PC-3 (cell line): ENCODE measurements at regions not wholly inside any gene's neighbourhood (a gene's known extent, or its start where the extent isn't known, plus 50 kb on each side); places are given as distances from the start of the nearest gene placed in this dataset.

ENCODE experiments used
- ATAC-seq: fragments of 200-7000 bp; cut with Tn5 transposase; 2 replicates; pipeline ENCODE4 v1.9.1; 2020; ENCODE audit warnings: mild to moderate bottlenecking, moderate library complexity
- BruUV-seq: library from RNA; stranded (reverse); fragments of 400-500 nt; replicated peaks from 2 replicates; lab custom pipeline; 2021; lab: Mats Ljungman, UMichigan
- CTCF ChIA-PET: fragments of 300-600 bp; sonication (Branson Sonifier 250); formaldehyde crosslinking; loops from one replicate; lab custom pipeline; 2022; ENCODE audit warnings: antibody characterized with exemption; lab: Charles Lee
- POLR2A ChIA-PET: fragments of 300-600 bp; sonication (Branson Sonifier 250); formaldehyde crosslinking; loops from one replicate; lab custom pipeline; 2022; ENCODE audit warnings: antibody characterized with exemption; ENCODE audit not compliant: unreplicated experiment; lab: Charles Lee
- DNase-seq: peaks from one replicate; pipeline ENCODE4 v3.0.0-alpha.2; 2015
- H2AFZ ChIP-seq: fragments of 300-600 bp; sonication (generic); 2 replicates; pipeline ENCODE4 v1.6.0; 2016; ENCODE audit warnings: antibody characterized with exemption, low read length
- H3F3A ChIP-seq: fragments of 300-600 bp; sonication (generic); one replicate; pipeline ENCODE4 v1.6.0; 2017; ENCODE audit warnings: antibody characterized with exemption, low read length, control low read depth, mild to moderate bottlenecking; ENCODE audit not compliant: unreplicated experiment
- H3K27ac ChIP-seq: fragments of 300-600 bp; sonication (generic); 2 replicates; pipeline ENCODE4 v1.5.1; 2016; ENCODE audit warnings: mild to moderate bottlenecking, low read length
- H3K27me3 ChIP-seq: fragments of 300-600 bp; sonication (generic); 2 replicates; pipeline ENCODE4 v1.6.1; 2016; ENCODE audit warnings: low read length, mixed read lengths
- H3K36me3 ChIP-seq: fragments of 300-600 bp; sonication (generic); 2 replicates; pipeline ENCODE4 v1.6.1; 2016; ENCODE audit warnings: low read depth, mixed run types, low read length, mixed read lengths
- H3K4me1 ChIP-seq: fragments of 300-600 bp; sonication (generic); 2 replicates; pipeline ENCODE4 v1.5.1; 2016; ENCODE audit warnings: low read length; ENCODE audit not compliant: insufficient read depth
- H3K4me2 ChIP-seq: fragments of 300-600 bp; sonication (generic); 2 replicates; pipeline ENCODE4 v1.6.0; 2016; ENCODE audit warnings: low read length
- H3K4me3 ChIP-seq: fragments of 300-600 bp; sonication (generic); 2 replicates; pipeline ENCODE4 v1.5.1; 2016; ENCODE audit warnings: mild to moderate bottlenecking, low read length, mixed read lengths
- H3K79me2 ChIP-seq: fragments of 300-600 bp; sonication (generic); 2 replicates; pipeline ENCODE4 v1.6.1; 2017; ENCODE audit warnings: low read length, mixed read lengths
- H3K9ac ChIP-seq: fragments of 300-600 bp; sonication (generic); 2 replicates; pipeline ENCODE4 v1.6.0; 2016; ENCODE audit warnings: mild to moderate bottlenecking, low read length
- H3K9me2 ChIP-seq: fragments of 300-600 bp; sonication (generic); replicated peaks from 2 replicates; pipeline ENCODE4 v1.6.1; 2016; ENCODE audit warnings: mixed run types, low read length, mixed read lengths
- H3K9me3 ChIP-seq: fragments of 300-600 bp; sonication (generic); 2 replicates; pipeline ENCODE4 v1.6.1; 2016; ENCODE audit warnings: low read length, mixed read lengths
- H4K20me1 ChIP-seq: fragments of 300-600 bp; sonication (generic); 2 replicates; pipeline ENCODE4 v1.6.1; 2016; ENCODE audit warnings: low read length, mixed read lengths
- EZH2 ChIP-seq: fragments of 300-600 bp; sonication (generic); IDR thresholded peaks from one replicate; pipeline ENCODE4 v1.6.1; 2017; ENCODE audit warnings: antibody characterized with exemption, mild to moderate bottlenecking, low read length; ENCODE audit not compliant: unreplicated experiment
- EZH2phosphoT487 ChIP-seq: fragments of 300-600 bp; sonication (generic); IDR thresholded peaks from 2 replicates; pipeline ENCODE4 v1.6.1; 2018; ENCODE audit warnings: mild to moderate bottlenecking, antibody characterized with exemption, low read length, borderline replicate concordance
- intact Hi-C: fragments of 100-400 bp; cut with micrococcal nuclease; formaldehyde crosslinking; loops from 2 replicates; pipeline ENCODE4 v1.9.0; 2023
- TF ChIP-seq, protein P1 (sequence below): fragments of 300-600 bp; sonication (generic); conservative IDR thresholded peaks from 2 replicates; pipeline ENCODE4 v1.5.1; 2017; ENCODE audit warnings: antibody characterized with exemption, low read depth, mild to moderate bottlenecking, low read length

DNA sequence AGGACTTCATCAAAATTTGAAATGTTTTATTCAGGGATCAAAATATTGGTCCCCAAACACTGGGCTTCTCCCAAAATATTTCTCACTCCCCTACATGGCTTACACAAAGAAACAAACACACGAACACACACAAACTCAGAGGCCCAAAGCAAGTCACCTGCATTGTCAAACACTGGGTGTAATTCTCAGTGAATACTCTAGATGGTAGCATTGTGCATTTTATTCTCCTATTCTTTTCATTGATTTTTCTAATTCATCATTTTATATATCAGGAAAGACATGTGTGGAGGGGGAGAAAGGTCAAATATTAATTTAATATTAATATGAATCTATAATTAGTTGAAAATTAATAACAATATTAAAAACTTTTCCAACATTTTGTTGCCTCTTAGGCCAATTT is 72.3 kb upstream of the TNMD start:
- Histone ChIP-seq H3K9ac (no peak overlapping the region), H3K4me1 (peaks cover under 1% of the 10 kb centered on the region; the same call in 1 of the 2 replicates), H3K27me3 (no peaks in the 10 kb centered on the region), H3K4me2 (no peak overlapping the region), H3K9me2 (no peaks in the 10 kb centered on the region), H3K9me3 (no peaks in the 10 kb centered on the region), H3K36me3 (no peaks in the 10 kb centered on the region), H3K27ac (no peak overlapping the region), H2AFZ (no peak overlapping the region), H3F3A (no peaks in the 10 kb centered on the region), H3K79me2 (no peaks in the 10 kb centered on the region), H4K20me1 (no peaks in the 10 kb centered on the region), H3K4me3 (no peak overlapping the region)
- DNase-seq, result peak; percentile 40
- no TSS peak for BruUV-seq
- ChIA-PET CTCF (interaction anchor here (0.7 kb wide), 1 partner anchor 97 kb away, joined by 5 read pairs; no protein-coding TSS in a partner anchor), POLR2A (no interaction called here)
- no peak; the same call in 1 of the 2 replicates for ATAC-seq
- TF ChIP-seq EZH2phosphoT487 (no peak), EZH2 (no peak)
- TF ChIP-seq, protein P1, sequence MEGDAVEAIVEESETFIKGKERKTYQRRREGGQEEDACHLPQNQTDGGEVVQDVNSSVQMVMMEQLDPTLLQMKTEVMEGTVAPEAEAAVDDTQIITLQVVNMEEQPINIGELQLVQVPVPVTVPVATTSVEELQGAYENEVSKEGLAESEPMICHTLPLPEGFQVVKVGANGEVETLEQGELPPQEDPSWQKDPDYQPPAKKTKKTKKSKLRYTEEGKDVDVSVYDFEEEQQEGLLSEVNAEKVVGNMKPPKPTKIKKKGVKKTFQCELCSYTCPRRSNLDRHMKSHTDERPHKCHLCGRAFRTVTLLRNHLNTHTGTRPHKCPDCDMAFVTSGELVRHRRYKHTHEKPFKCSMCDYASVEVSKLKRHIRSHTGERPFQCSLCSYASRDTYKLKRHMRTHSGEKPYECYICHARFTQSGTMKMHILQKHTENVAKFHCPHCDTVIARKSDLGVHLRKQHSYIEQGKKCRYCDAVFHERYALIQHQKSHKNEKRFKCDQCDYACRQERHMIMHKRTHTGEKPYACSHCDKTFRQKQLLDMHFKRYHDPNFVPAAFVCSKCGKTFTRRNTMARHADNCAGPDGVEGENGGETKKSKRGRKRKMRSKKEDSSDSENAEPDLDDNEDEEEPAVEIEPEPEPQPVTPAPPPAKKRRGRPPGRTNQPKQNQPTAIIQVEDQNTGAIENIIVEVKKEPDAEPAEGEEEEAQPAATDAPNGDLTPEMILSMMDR, result peak; percentile 55
- intact Hi-C loops, result loop anchor here (2.0 to 10.0 kb wide), 3 partner anchors 102 to 256 kb away; no protein-coding TSS in a partner anchor

DNA sequence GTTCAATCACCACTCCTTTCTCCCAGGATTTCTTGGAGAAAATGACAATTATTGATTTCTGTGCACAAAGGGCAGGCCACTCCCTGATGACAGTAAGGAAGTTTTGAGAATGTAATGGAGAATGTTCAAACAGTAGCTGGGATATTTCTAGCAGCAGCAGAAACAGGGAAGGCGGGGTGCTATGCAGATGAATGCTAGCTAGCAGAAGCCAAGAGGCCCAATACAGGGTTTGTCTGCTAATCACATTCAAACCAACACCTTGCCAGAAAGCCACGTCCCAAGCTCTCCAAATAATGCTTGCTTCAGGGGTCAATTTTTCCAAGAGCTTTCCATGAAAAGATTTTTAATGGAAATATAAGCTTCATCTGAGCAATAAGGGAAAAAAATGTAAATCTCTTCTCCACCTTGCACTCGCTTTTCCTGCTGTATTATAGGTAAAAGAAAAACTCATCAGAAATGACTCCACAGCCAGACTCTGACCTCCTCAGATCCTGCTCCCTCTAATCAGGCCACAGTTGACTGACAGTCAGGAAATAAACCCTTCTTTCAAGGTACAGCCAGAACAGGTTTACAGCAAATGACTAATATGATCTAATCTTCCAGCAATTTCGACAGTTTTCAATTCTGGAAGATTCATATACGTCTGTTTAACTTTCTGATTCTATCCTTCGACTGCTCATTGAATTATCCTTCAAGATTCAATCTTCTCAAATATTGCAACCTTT is 84.7 kb upstream of the PCDH19 start:
- no peaks in the 10 kb centered on the region for H4K20me1 ChIP-seq
- ATAC-seq (no peak), DNase-seq (peak; percentile 56)
- TF ChIP-seq EZH2phosphoT487 (no peak), EZH2 (no peak)
- TF ChIP-seq, protein P1, result no peak
- intact Hi-C loops, result no loop called here
- peak overlapping the region; percentile 63 for H3K4me2 ChIP-seq
- ChIA-PET POLR2A (no interaction called here), CTCF (no interaction called here)
- peaks cover 21% of the 10 kb centered on the region for H3K4me1 ChIP-seq
- H3K27ac ChIP-seq, result peak overlapping the region; percentile 75
- peak overlapping the region; percentile 7; the same call in 1 of the 2 replicates for H3K4me3 ChIP-seq
- H3K9me3 ChIP-seq, result no peaks in the 10 kb centered on the region
- BruUV-seq, result no TSS peak
- H2AFZ ChIP-seq, result no peak overlapping the region
- no peaks in the 10 kb centered on the region for H3F3A ChIP-seq
- H3K79me2 ChIP-seq, result no peaks in the 10 kb centered on the region
- no peaks in the 10 kb centered on the region for H3K36me3 ChIP-seq
- no peaks in the 10 kb centered on the region for H3K27me3 ChIP-seq
- peak overlapping the region; percentile 22; the same call in 1 of the 2 replicates for H3K9ac ChIP-seq
- H3K9me2 ChIP-seq, result no peaks in the 10 kb centered on the region

DNA sequence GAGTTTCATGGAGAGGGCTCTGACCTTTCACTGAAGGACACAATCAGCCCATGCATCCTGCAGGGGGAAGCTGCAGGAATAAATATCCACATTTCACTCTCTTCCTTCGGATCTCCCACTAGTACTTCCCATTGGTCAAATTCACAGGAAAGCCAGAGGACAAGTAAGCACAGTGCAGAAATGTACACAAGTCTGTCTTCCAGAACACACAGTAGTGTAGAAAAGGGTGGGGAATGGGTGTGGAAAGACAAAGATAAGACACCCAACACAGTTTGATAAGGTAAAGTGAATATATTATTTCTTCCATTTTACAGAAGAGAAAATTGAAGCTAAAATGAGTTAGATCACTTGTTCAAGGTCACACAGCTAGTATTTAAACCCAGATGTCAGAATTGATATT is 81.1 kb upstream of the PCDH19 start:
- H3F3A ChIP-seq, result no peaks in the 10 kb centered on the region
- ATAC-seq (no peak), DNase-seq (no peak)
- H3K4me2 ChIP-seq, result no peak overlapping the region
- no peaks in the 10 kb centered on the region for H3K9me3 ChIP-seq
- H2AFZ ChIP-seq, result no peak overlapping the region
- H3K4me1 ChIP-seq, result peaks cover 21% of the 10 kb centered on the region
- H3K27ac ChIP-seq, result no peak overlapping the region
- no peaks in the 10 kb centered on the region for H4K20me1 ChIP-seq
- no peaks in the 10 kb centered on the region for H3K27me3 ChIP-seq
- no TSS peak for BruUV-seq
- H3K4me3 ChIP-seq, result no peak overlapping the region
- no peaks in the 10 kb centered on the region for H3K79me2 ChIP-seq
- intact Hi-C loops, result no loop called here
- no peak overlapping the region for H3K9ac ChIP-seq
- CTCF ChIA-PET, result no interaction called here
- TF ChIP-seq EZH2phosphoT487, result no peak
- TF ChIP-seq, protein P1, result no peak
- no peaks in the 10 kb centered on the region for H3K9me2 ChIP-seq
- POLR2A ChIA-PET, result no interaction called here
- H3K36me3 ChIP-seq, result no peaks in the 10 kb centered on the region
